ENCODE measurements at regions not wholly inside any gene's neighbourhood (a gene's known extent, or its start where the extent isn't known, plus 50 kb on each side); places are given as distances from the start of the nearest gene placed in this dataset.

- no peak for TF ChIP-seq CTCF (IDR thresholded peaks at IDR 0.05; ENCODE audit: poor library complexity, severe bottlenecking)
- no peak for TF ChIP-seq EZH2 (IDR thresholded peaks at IDR 0.05; ENCODE audit: borderline replicate concordance, insufficient read depth, low read length, poor library complexity, severe bottlenecking)
Measured at GRCh38 chr4:114267976-114268375, 288.5 kb upstream of the ARSJ start.
